AG09309 (cell line): ENCODE measurements at regions not wholly inside any gene's neighbourhood (a gene's known extent, or its start where the extent isn't known, plus 50 kb on each side); places are given as distances from the start of the nearest gene placed in this dataset.

Experiments
- DNase-seq: peaks from one replicate; pipeline ENCODE4 v3.0.0-alpha.2; 2010; ENCODE audit warnings: low read depth
- H3K4me3 ChIP-seq: 2 replicates; pipeline ENCODE4 v1.5.1; 2011; ENCODE audit warnings: mild to moderate bottlenecking, low read depth, low read length, moderate library complexity; ENCODE audit not compliant: control insufficient read depth
- TF ChIP-seq, protein P1 (sequence below): IDR thresholded peaks from 2 replicates; pipeline ENCODE4 v1.5.1; 2011; ENCODE audit warnings: mild to moderate bottlenecking, low read depth, low read length, inconsistent platforms; ENCODE audit not compliant: insufficient read depth, control insufficient read depth; ENCODE audit errors: missing control alignments

DNA sequence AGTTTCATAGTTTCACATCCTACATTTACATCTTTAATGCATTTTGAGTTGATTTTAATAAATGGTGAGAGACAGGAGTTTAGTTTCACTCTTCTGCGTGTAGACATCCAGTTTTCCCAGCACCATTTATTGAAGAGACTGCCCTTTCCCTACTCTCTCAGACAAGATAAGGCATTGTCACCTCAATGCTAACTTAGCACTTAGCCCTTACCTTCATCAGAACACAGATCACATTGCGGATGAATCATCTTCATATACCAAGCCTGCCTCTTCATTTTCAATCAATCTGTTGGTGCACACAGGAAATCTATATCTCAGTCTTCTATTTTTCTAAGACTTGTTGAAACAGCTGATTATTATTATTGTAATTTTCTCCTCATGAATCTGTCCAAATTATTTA, 396.6 kb upstream of the NBEA start:
- DNase-seq: no peak
- TF ChIP-seq, protein P1, sequence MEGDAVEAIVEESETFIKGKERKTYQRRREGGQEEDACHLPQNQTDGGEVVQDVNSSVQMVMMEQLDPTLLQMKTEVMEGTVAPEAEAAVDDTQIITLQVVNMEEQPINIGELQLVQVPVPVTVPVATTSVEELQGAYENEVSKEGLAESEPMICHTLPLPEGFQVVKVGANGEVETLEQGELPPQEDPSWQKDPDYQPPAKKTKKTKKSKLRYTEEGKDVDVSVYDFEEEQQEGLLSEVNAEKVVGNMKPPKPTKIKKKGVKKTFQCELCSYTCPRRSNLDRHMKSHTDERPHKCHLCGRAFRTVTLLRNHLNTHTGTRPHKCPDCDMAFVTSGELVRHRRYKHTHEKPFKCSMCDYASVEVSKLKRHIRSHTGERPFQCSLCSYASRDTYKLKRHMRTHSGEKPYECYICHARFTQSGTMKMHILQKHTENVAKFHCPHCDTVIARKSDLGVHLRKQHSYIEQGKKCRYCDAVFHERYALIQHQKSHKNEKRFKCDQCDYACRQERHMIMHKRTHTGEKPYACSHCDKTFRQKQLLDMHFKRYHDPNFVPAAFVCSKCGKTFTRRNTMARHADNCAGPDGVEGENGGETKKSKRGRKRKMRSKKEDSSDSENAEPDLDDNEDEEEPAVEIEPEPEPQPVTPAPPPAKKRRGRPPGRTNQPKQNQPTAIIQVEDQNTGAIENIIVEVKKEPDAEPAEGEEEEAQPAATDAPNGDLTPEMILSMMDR: no peak
- no peak overlapping the region for H3K4me3 ChIP-seq

DNA sequence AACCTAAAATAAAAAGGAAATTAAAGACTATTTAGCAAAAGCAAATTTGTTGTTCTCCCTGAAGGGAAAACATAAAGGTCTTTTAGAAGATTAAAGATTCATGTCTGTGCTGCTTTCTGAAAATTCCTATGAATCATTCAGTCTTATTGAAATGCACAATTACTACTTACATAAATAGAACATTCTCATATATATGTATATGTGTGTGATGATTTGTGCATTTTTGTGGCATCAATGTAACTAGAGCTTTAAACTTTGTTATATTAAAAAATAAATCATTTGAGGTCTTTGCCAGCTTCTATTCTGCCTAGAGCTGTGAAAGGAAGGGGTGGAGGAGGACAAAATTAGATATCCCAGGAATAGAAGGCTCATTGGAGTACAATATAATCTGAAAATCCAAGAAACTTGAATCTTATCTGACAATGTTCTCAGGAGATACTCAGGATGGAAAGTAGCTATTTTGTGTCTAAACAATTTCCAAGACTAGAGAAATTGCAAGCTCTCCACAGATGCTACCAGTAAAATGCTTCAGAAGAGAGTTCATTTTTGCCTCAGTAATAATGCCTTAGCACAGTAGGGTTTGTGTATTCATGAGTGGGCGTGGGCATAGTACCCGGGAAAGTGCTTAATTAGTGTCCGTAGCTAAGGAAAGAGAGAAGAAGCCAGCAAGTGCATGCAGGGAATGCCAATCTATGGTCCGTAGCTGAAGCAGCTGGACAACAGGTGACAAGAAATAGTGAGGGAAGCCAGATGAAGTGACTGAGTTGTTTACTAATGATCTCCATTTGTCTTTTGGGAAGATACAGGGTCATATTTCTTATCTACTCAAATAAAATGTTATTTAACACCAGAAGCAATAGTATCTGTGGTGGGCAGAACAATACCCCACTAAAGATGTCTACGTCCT, 395.5 kb upstream of the NBEA start:
- TF ChIP-seq, protein P1: no peak
- no peak overlapping the region for H3K4me3 ChIP-seq
- no peak for DNase-seq

DNA sequence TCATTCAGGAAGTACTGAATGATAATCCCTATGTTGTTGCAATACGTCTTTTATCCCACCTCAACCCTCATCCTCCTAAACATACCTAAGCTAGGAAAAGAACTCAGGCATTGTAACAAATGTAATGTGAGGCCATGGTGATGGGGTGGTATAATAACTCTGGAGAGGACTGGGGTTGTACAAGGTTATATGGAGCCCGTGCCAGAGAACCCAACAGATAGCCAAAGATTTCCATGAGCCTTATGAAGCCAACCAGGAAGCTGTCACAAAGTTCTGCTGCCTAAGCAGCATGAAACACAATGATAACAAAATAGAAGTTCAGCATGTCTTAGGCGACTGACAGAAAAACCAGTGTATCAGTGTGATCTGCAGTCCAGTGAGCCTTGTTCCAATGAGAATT, 394.1 kb upstream of the NBEA start:
- TF ChIP-seq, protein P1: no peak
- no peak overlapping the region for H3K4me3 ChIP-seq
- DNase-seq: no peak

DNA sequence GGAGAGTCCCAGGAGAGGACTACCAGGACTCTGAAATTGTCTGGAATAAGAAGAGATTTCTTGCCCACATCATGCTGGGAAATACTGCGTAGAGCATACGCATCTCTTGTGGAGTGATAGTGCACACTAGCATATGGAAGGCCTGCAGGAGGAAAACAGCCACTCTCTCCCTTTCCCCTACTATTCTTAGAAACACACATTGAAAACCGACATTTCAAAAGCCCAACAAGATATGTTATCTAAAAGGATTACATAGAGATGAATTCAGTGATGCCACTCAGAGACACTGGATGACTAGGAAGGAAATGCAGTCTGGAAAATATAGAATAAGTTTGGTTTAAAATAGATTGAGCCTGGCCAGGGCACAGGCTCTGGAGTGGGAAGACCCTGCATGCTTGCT, 388.7 kb upstream of the NBEA start:
- TF ChIP-seq, protein P1: no peak
- no peak overlapping the region for H3K4me3 ChIP-seq
- no peak for DNase-seq

DNA sequence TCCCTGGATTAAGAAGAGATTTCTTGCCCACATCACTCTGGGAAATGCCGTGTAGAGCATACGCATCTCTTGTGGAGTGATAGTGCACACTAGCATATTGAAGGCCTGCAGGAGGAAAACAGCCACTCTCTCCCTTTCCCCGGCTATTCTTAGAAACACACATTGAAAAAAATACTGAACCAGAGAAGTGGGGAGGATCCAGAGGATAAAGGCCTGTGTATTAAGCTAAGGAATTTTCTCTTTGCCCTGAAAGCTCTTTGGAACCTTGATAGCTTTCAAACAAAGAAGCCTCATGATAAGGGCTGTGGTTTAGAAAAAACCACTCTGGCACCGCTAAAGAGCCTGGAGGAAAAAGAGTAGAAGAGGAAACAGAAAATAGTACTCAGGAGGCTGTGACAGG, 386.1 kb upstream of the NBEA start:
- no peak for DNase-seq
- H3K4me3 ChIP-seq: no peak overlapping the region
- TF ChIP-seq, protein P1: no peak

DNA sequence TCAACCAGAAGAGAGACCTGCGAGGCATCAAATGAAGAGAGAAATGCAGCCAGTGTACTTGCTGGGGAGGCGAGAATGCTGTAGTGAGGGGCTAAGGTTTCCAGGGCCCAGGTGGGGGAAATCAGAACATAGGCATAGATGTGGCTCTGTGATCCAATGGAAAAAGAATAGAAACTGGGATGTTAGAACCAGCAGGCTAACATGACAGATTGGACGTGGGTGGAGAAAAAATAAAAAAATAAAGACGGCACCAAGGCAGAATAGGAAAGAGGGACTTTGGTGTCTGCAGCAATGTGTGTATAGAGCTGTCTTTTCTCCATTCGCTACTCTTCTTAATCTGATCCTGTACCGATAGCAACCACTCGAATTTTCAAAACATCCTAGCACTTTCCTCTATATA, 381.0 kb upstream of the NBEA start:
- no peak for DNase-seq
- TF ChIP-seq, protein P1: no peak
- no peak overlapping the region for H3K4me3 ChIP-seq

DNA sequence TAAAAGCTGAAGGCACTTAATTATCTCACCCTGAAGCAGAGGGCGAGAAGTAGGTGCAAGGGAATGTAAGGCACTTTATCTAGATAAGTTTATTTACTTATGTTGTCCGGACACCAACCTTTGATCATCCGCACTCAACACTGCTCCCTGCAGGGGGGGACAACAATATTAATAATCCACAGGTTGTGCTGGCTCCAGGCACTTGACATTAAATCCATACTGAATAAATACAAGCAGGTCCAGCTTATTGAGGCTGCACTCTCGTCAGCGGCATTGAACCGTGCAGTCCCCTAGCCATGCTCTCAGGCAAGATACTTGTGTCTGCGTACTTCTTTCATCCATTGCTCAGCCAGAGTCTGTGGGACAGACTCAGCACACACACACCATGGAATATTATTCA, 374.5 kb upstream of the NBEA start:
- no peak for DNase-seq
- TF ChIP-seq, protein P1: no peak
- no peak overlapping the region for H3K4me3 ChIP-seq
